Esophagus squamous epithelium (tissue), 5 donors: ENCODE measurements at regions not wholly inside any gene's neighbourhood (a gene's known extent, or its start where the extent isn't known, plus 50 kb on each side); places are given as distances from the start of the nearest gene placed in this dataset.

ENCODE experiments used
- DNase-seq: peaks from one replicate; lab custom pipeline; 2025; lab: John Stamatoyannopoulos, UW
- H3K27ac ChIP-seq, 4 donors: fragments of 200-600 bp; sonication (generic); one replicate each; pipeline ENCODE4 v1.5.1; 2016 to 2019; ENCODE audit warnings: mild to moderate bottlenecking in 1 of 4
- H3K27me3 ChIP-seq, 4 donors: fragments of 200-600 bp; sonication (generic); 1 replicate in 3 of 4; 2 replicates in 1 of 4; pipeline versions ENCODE4 v1.5.1 to v1.6.0; 2017 to 2021; ENCODE audit warnings: antibody characterized with exemption in 1 of 4
- H3K36me3 ChIP-seq, 3 donors: fragments of 200-600 bp; sonication (generic); one replicate each; pipeline ENCODE4 v1.5.1; 2016 to 2019
- H3K4me1 ChIP-seq, 3 donors: fragments of 200-600 bp; sonication (generic); one replicate each; pipeline ENCODE4 v1.5.1; 2017 to 2019
- H3K4me3 ChIP-seq, 4 donors: fragments of 200-600 bp; sonication (generic); 1 replicate in 3 of 4; 2 replicates in 1 of 4; pipeline ENCODE4 v1.5.1; 2016 to 2019; ENCODE audit warnings: mild to moderate bottlenecking in 2 of 4, moderate library complexity in 1 of 4
- H3K9me3 ChIP-seq, 3 donors: fragments of 200-600 bp; sonication (generic); one replicate each; pipeline ENCODE4 v1.5.1; 2016 to 2019
- CTCF ChIP-seq, 6 experiments: fragments of 450-650 bp in 4 of 6; fragments of 200-600 bp in 2 of 6; sonication (generic) in 2 of 6; IDR thresholded peaks; one replicate each; pipeline ENCODE4 v1.5.1; 2016 to 2019; ENCODE audit warnings: antibody characterized with exemption in 6 of 6, mild to moderate bottlenecking in 4 of 6, moderate library complexity in 4 of 6
- POLR2A ChIP-seq, 4 donors: fragments of 450-650 bp; IDR thresholded peaks; one replicate each; pipeline ENCODE4 v1.6.1; 2017; ENCODE audit warnings: antibody characterized with exemption in 4 of 4, mild to moderate bottlenecking in 4 of 4, moderate library complexity in 3 of 4
- WGBS, 2 donors: methylation state at CpG; one replicate each; pipeline ENCODE4 v1.1.5; 2018; 5-methylcytosine and 5-hydroxymethylcytosine counted together
- intact Hi-C: fragments of 100-400 bp; cut with DNase I; formaldehyde crosslinking; loops from one replicate; pipeline ENCODE4 v1.15.0; 2022
- donor health status: DM: yes; HTN: yes; CAD: no.

DNA sequence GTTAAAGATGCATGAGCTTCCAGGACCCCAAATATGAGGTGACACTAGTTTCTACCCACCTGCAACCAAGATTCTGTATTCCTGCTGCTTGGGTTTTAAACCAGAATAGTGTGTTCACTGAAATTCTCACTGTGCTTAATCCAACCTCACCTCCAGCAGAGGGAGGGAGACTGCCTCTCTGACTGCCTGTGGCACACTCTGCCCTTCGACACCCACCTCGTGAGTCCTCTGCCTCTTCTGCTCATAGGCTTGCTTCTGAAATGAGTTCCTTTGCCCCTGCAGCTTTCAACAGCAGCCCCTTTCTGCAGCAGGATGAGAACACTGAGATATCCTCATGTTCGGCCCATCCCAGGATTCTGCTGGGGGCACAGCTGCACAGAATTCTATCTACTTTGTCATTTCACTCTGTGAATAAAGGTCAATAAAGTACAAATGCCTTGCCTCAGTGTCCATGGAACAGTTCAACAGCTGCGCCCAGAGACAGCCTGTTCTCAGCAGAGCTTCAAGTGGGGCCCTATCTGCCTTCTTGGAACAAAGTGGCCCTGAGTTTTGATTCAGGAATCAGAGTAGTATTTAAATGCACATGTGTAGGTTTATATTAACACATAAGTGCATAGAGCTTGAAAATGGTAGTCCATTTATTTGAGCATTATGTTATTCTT is 632.5 kb downstream of the TNS3 start:
- no peak for TF ChIP-seq CTCF (IDR thresholded peaks at IDR 0.05)
- TF ChIP-seq POLR2A (IDR thresholded peaks at IDR 0.05) = no peak
- H3K4me1 ChIP-seq = no peaks in the 10 kb centered on the region
- 69 to 93% methylated on average over 4 of the region's 4 CpGs for WGBS, 2 donors
- H3K27me3 ChIP-seq = no peaks in the 10 kb centered on the region
- H3K27ac ChIP-seq = no peak overlapping the region
- DNase-seq = no peak
- intact Hi-C loops = no loop called here
- H3K9me3 ChIP-seq = no peaks in the 10 kb centered on the region
- no peaks in the 10 kb centered on the region for H3K36me3 ChIP-seq
- H3K4me3 ChIP-seq = no peak overlapping the region

DNA sequence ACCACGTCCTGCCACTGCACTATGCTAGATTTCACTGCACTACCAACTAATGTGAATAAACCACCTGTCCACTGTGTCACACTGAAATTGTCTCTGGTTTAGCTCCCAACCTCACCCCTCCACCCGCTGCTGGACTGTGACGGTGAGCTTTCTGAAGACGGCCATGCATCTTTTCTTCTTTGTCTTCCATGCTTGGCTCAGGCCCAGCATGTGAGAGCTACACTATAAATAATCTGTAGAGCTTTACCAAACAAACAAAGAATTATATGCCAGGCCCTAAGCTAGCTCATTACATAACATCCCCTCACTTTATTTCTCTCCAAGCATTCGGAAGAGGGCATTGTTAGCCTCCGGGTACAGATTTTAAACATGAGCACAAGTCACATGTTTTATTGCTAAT is 633.2 kb downstream of the TNS3 start:
- H3K27ac ChIP-seq = no peak overlapping the region
- no peaks in the 10 kb centered on the region for H3K9me3 ChIP-seq
- no peak for DNase-seq
- H3K27me3 ChIP-seq = no peaks in the 10 kb centered on the region
- no peaks in the 10 kb centered on the region for H3K4me1 ChIP-seq
- 70 to 78% methylated on average over 6 of the region's 6 CpGs for WGBS, 2 donors
- no peaks in the 10 kb centered on the region for H3K36me3 ChIP-seq
- intact Hi-C loops = no loop called here
- no peak for TF ChIP-seq CTCF (IDR thresholded peaks at IDR 0.05)
- no peak for TF ChIP-seq POLR2A (IDR thresholded peaks at IDR 0.05)
- H3K4me3 ChIP-seq = no peak overlapping the region

- intact Hi-C loops = no loop called here
- no peak for DNase-seq
- Histone ChIP-seq H3K27ac (no peak overlapping the region), H3K9me3 (no peaks in the 10 kb centered on the region), H3K4me3 (no peak overlapping the region), H3K36me3 (no peaks in the 10 kb centered on the region), H3K4me1 (no peaks in the 10 kb centered on the region), H3K27me3 (no peaks in the 10 kb centered on the region)
- TF ChIP-seq CTCF (IDR thresholded peaks at IDR 0.05) = no peak
- TF ChIP-seq POLR2A (IDR thresholded peaks at IDR 0.05) = no peak
Measured at GRCh38 chr7:46945328-46945727, 636.6 kb downstream of the TNS3 start.

- no peaks in the 10 kb centered on the region for H3K4me1 ChIP-seq
- TF ChIP-seq CTCF (IDR thresholded peaks at IDR 0.05) (no peak), POLR2A (IDR thresholded peaks at IDR 0.05) (no peak)
- H3K27ac ChIP-seq = no peak overlapping the region
- no peaks in the 10 kb centered on the region for H3K9me3 ChIP-seq
- no peaks in the 10 kb centered on the region for H3K36me3 ChIP-seq
- intact Hi-C loops = no loop called here
- no peak for DNase-seq
- H3K27me3 ChIP-seq = no peaks in the 10 kb centered on the region
- WGBS, 2 donors = 68 to 85% methylated on average over 3 of the region's 3 CpGs
- H3K4me3 ChIP-seq = no peak overlapping the region
Measured at GRCh38 chr7:46943996-46944395, 637.9 kb downstream of the TNS3 start.

GRCh38 chr7:46942574-46942973 is 639.3 kb downstream of the TNS3 start:
- no peak for DNase-seq
- WGBS, 2 donors = 92 to 93% methylated on average over 5 of the region's 5 CpGs
- no peaks in the 10 kb centered on the region for H3K36me3 ChIP-seq
- intact Hi-C loops = no loop called here
- H3K27me3 ChIP-seq = no peaks in the 10 kb centered on the region
- no peak overlapping the region for H3K27ac ChIP-seq
- TF ChIP-seq CTCF (IDR thresholded peaks at IDR 0.05) = no peak
- TF ChIP-seq POLR2A (IDR thresholded peaks at IDR 0.05) = no peak
- H3K4me1 ChIP-seq = no peaks in the 10 kb centered on the region
- no peak overlapping the region for H3K4me3 ChIP-seq
- no peaks in the 10 kb centered on the region for H3K9me3 ChIP-seq
